ENCODE measurements at regions not wholly inside any gene's neighbourhood (a gene's known extent, or its start where the extent isn't known, plus 50 kb on each side); places are given as distances from the start of the nearest gene placed in this dataset.

DNA sequence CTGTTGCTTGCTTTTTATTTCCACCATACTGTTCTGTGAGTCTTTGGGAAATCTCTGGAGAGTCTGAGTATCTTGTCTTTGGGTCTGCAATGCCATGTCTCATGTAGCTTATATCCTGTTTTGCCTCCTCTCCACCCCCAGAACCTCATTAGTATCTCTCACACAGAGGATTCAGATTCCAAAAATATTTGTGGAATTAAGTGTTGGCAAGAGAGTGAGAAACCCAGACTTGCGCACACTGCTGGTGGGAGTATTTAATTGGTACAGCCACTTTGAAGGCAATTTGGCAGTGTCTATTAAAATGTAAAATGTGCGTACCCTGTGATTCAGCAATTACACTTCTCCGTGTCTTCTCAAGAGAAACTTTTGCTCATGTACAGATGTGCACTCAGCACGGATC is 68.6 kb downstream of the ZNF621 start:
- DNase-seq = no peak

DNA sequence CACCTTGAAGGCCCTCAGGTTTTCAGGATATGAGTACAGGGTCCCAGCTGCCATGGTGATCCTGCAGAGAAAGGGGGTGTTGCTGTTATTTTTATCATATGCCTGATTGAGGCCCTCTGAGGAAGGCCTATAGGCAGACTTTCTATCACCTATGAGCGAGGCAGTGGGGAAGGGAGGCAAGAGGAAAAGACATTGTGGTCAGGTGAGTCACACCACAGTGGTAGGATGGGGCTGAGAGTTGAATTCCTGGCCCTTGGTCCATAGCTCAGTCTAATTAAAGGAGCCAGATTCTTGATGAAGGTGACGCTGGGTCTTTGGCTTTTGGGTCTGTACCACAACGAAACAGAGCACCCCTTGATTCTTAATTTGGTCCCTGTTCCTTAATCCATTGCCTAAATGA is 72.7 kb downstream of the ZNF621 start:
- DNase-seq = no peak

GRCh38 chr3:40598338-40598737 is 73.6 kb downstream of the ZNF621 start:
- DNase-seq = no peak

DNA sequence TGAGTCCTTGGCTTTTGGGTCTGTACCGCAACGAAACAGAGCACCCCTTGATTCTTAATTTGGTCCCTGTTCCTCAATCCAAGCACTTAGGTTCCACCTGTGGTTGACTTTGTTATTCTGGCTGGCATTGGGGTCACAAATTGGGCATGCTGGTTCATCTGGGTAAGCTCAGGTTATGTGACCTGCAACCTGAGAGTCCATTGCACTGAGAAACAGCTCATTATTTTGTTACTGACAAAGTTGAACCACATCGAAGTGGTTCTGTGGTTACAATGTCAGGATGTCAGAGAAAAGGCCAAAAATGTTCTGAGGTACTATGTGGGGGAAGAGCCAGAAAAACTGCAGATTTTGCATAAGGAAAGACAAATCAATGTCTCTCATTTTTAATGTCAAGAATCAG is 74.2 kb downstream of the ZNF621 start:
- no peak for DNase-seq

GRCh38 chr3:40602778-40603385 is 78.1 kb downstream of the ZNF621 start:
- DNase-seq = no peak

DNA sequence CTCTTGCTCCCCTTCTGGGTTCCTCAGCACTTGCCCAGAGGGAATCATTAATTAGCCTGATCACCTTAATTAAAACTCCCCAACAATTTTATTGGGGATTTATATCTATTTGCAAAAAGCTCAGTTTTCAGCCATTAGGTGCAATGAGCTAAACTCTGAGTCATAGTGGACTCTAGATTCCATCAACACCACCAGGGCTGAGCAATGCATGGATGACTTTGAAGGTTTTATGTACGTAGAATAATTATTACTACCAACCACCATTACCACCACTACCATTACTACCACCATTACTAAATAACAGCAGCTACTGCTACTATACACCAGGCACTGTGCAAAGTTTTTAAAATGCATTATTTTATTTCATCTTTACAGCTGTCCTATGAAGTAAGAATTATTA is 81.2 kb downstream of the ZNF621 start:
- no peak for DNase-seq

GRCh38 chr3:40608091-40608490 is 83.3 kb downstream of the ZNF621 start:
- DNase-seq = no peak

- no peak for DNase-seq
Observed at GRCh38 chr3:40613306-40613705, 88.5 kb downstream of the ZNF621 start.

DNA sequence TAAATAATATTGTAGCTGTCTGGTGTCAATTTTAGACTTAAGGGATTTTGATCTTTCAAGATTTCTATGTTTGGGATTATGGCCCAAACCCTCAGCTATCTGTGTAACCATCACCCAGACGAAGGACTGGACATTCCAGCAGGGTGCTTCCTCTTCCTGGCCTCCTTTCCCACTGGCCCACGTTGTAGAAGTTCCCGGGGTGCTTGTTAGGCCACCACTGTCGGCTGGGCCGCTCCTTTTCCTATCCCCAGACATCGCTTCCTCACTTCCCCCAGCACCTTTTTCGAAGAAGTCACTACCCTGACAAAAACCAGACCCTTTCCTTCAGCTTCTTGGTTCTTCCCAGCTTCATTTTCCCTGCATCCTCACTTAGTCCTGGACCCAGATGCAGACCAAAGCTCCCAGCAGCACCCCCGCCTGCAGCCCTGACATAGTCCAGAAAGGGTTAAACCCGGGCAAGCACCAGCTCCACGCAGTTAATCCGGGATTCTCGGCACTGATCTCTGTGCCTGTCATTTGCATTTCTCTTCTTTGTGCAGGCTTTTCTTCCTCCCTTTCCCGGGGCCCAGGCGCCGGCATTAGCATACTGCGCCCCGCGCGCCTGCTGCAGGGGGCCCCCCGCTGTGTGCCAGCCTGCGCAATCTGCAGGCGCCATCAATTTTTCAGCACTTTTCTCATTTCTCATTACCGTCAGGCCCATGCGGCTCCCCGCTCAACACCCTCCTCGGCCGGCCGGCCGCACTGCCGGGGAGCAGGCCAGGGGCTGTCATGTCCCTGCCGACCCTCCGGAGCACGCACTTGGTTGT is 90.6 kb downstream of the ZNF621 start:
- peak; percentile 20 for DNase-seq

GRCh38 chr3:40615918-40616819 is 91.4 kb downstream of the ZNF621 start:
- no peak for DNase-seq

DNA sequence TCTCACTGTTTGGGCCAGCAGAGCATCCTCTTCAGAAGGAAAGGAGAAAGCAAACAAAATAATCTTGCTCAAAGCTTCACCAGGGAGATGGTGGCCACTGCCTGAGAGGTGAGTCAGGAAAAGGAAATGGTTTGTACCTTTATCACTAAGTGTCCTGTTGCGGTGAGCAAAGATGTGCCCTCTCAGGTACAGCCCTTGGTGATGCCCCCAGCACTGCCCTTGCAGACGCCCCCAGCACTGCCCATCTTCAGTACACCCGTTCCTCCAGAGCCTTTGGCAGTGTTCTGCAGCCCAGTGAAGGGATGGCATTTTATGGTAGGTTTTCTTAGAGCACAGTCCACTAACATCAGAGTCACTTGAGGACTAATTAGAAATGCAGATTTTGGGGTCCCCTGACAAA is 92.3 kb downstream of the ZNF621 start:
- no peak for DNase-seq

- no peak for DNase-seq
Observed at GRCh38 chr3:40618158-40618557, 93.4 kb downstream of the ZNF621 start.

- no peak for DNase-seq
Observed at GRCh38 chr3:40620151-40620550, 95.4 kb downstream of the ZNF621 start.

DNA sequence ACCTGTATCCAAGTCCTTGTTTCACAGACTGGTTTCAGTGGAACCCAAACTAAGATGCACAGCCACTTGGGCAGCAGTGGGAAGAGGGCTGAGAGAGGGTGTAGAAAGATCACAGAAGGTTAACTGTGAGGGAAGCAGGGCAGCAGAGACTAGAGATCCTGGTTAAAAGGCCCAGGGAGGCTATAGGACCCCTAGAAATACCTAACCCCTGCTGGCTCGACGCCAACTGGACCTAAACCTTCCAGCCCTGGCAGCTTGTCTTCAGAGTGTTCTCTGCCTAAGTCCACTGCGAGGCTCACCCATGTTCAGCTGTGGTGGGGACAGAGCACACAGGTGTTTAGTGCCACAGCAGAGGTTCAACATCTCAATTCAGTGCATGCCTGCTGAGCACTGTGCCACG is 96.5 kb downstream of the ZNF621 start:
- DNase-seq = no peak

DNA sequence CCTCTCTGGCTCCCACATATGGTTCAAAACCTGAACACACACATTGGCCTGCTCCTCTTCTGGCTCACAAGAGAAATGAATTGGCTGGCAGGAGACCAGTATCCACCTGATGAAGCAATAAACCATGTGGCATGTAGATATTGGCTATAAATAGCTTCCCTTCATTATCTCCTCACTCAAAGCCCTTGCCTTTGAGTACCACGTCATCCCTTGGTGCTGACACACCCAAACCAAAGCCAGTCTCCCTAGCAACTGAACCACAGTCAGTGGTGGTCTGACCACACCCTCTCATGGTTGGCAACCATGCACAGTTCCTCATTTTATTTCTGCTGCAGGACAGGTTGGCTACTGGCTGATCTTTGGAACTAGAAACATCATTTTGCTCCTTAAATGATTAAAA is 98.8 kb downstream of the ZNF621 start:
- DNase-seq = no peak

DNA sequence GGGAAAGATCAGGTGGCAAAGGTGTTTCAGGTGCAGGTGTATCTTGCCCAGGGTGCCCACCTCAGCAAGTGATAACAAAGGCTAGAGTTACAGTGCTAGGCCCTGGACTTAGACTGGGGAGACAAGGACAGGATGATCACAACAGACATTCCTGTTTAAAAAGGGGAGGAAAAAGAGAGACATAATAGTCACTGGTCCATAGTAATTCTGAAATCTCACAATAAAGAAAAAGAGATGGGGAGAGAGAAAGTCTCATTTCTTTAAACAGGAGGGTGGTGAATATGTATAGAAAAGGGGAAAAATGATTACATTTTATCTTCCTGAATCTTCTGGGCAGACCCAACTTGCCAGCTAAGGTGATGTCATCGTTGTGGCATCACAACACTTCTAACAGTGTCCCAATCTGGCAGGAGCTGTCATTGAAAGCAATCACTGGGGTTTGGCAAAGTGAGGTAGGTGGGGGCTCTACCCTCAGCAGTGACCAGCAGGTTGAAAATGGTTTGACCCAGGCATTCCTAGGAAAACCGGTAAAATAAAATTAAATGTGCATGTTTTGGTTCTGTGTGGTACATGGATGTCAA is 99.5 kb downstream of the ZNF621 start:
- no peak for DNase-seq

- no peak for DNase-seq
Observed at GRCh38 chr3:40627095-40627494, 102.3 kb downstream of the ZNF621 start.

DNA sequence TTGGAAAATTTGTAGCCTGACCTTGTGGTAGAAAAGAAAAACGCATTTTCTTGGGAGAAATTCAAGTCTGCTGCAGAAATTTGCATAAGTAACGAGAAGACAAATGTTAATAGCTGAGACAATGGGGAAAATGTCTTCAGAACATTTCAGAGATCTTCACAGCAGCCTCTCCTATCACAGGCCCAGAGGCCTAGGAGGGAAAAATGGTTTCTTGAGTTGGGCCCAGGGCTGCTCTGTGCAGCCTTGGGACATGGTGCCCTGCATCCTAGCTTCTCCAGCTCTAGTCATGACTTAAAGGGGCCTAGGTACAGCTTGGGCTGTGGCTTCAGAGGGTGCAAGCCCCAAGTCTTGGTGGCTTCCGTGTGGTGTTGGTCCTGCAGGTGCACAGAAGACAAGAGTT is 104.2 kb downstream of the ZNF621 start:
- no peak for DNase-seq

- DNase-seq = no peak
Observed at GRCh38 chr3:40631341-40631995, 106.7 kb downstream of the ZNF621 start.

DNA sequence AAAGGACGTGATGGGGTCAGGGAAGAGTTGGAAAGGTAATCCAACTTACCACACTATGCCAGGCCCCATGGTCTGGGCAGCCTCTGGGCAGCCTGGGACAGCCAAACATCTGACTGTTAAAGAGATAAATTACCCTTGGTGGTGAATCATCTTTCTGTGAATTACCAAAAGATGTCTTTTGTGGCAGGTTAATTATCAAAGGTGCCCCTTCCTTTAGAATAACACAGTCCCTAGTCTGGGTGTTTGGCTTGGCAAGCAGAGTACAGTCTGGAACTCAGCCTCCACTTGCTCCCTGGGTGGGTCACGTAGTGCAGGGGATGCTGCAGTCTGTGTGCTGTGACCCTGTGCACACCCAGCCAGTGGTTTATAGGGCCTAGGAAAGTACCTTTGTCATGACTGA is 113.1 kb downstream of the ZNF621 start:
- no peak for DNase-seq

GRCh38 chr3:40639006-40639405 is 114.2 kb downstream of the ZNF621 start:
- DNase-seq = no peak

GRCh38 chr3:40642812-40643211 is 118.1 kb downstream of the ZNF621 start:
- no peak for DNase-seq

- DNase-seq = no peak
Observed at GRCh38 chr3:40645883-40646282, 121.1 kb downstream of the ZNF621 start.
